ENCODE measurements at regions not wholly inside any gene's neighbourhood (a gene's known extent, or its start where the extent isn't known, plus 50 kb on each side); places are given as distances from the start of the nearest gene placed in this dataset.

DNA sequence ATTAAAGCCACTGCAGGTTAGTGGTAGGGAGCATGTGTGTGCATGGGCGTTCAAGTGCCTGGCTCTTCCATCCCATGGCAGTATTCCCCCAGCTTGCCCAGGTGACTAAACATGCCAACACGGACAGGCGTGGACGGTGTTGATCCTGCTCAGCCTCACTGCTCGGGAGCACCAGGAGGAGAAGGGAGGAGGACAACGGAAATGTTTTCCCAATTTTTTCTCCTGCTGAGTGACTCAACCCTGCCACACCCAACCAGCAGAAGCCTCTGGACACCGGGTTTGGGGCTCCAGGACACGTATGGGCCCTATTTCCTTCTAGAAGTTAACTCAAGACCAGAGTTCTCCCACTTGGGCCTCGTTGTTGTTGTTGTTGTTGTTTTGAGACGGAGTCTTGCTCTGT is 139.1 kb downstream of the CYP26B1 start:
- Histone ChIP-seq H3K36me3 (ENCODE audit: insufficient read depth in 1 of 2, low read depth in 1 of 2) (no peaks in the 10 kb centered on the region), H3K27me3 (ENCODE audit: insufficient read depth in 3 of 3, low read length in 2 of 3) (no peaks in the 10 kb centered on the region), H3K4me3 (no peak overlapping the region), H3K27ac (no peak overlapping the region), H3K4me1 (no peaks in the 10 kb centered on the region), H3K9me3 (no peaks in the 10 kb centered on the region)
- ATAC-seq = no peak
- no peak for DNase-seq
- TF ChIP-seq, protein P1, sequence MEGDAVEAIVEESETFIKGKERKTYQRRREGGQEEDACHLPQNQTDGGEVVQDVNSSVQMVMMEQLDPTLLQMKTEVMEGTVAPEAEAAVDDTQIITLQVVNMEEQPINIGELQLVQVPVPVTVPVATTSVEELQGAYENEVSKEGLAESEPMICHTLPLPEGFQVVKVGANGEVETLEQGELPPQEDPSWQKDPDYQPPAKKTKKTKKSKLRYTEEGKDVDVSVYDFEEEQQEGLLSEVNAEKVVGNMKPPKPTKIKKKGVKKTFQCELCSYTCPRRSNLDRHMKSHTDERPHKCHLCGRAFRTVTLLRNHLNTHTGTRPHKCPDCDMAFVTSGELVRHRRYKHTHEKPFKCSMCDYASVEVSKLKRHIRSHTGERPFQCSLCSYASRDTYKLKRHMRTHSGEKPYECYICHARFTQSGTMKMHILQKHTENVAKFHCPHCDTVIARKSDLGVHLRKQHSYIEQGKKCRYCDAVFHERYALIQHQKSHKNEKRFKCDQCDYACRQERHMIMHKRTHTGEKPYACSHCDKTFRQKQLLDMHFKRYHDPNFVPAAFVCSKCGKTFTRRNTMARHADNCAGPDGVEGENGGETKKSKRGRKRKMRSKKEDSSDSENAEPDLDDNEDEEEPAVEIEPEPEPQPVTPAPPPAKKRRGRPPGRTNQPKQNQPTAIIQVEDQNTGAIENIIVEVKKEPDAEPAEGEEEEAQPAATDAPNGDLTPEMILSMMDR (IDR thresholded peaks at IDR 0.05) = no peak
- WGBS, 3 donors = 91% methylated on average over 9 to 10 of the region's 10 CpGs
- intact Hi-C loops (cut with DNase I) = no loop called here

DNA sequence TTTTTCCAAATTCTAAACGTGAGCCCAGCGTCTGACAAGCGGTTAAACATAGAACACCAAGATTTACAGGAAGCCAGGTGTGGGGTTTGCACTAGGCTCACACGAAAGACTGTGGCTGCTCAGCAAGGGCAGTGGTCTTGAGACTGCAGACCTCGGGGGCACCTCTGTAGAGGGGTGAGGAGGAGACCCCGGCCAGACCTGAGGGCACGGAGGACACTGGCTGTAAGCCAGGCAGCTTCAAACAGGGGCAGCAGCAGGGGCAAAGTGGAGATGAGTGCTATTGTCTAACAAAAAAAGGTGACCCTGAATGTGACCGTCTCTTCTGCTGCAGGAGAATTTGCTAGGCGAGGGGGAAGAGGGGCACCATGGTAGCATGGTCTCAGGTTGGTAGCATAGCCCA is 140.3 kb downstream of the CYP26B1 start:
- ATAC-seq (no peak), DNase-seq (no peak)
- H3K36me3 ChIP-seq (ENCODE audit: insufficient read depth in 1 of 2, low read depth in 1 of 2) = no peaks in the 10 kb centered on the region
- H3K4me3 ChIP-seq = no peak overlapping the region
- 64 to 70% (median 68%) methylated on average over 9 of the region's 9 CpGs for WGBS, 3 donors
- TF ChIP-seq, protein P1 (IDR thresholded peaks at IDR 0.05) = no peak
- H3K4me1 ChIP-seq = no peaks in the 10 kb centered on the region
- intact Hi-C loops (cut with DNase I) = no loop called here
- H3K27me3 ChIP-seq (ENCODE audit: insufficient read depth in 3 of 3, low read length in 2 of 3) = no peaks in the 10 kb centered on the region
- H3K9me3 ChIP-seq = no peaks in the 10 kb centered on the region
- H3K27ac ChIP-seq = no peak overlapping the region

DNA sequence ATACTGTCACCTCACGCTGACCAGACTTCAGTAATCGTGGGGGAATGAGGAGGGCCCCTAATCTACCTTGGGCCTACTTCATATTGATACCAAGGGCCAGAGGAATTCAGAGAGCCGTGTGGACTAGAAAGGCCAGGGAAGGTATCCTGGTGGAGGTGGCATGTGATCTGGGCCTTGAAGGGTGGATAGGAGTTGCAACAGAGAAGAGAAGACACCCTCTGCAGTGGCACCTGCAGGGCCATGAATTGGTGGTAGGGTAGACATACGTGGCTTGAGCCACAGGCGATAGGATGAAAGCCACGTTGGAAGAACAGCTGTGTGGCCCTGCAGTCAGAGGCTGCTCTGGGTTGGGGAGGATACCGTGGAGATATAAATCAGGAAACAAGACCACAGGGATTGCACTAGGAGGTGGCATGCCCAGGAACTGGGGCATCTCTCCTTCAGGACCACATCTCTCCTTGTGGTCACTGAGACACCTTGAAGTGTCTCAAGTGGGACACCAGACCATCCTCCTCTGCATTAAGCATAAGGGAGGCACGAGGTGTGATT is 141.4 kb downstream of the CYP26B1 start:
- no peaks in the 10 kb centered on the region for H3K9me3 ChIP-seq
- ATAC-seq (no peak), DNase-seq (no peak)
- no peak overlapping the region for H3K4me3 ChIP-seq
- no peaks in the 10 kb centered on the region for H3K27me3 ChIP-seq (ENCODE audit: insufficient read depth in 3 of 3, low read length in 2 of 3)
- no peak overlapping the region for H3K27ac ChIP-seq
- TF ChIP-seq, protein P1 (IDR thresholded peaks at IDR 0.05) = no peak
- intact Hi-C loops (cut with DNase I) = no loop called here
- WGBS, 3 donors = 85 to 92% (median 87%) methylated on average over 8 of the region's 8 CpGs
- no peaks in the 10 kb centered on the region for H3K36me3 ChIP-seq (ENCODE audit: insufficient read depth in 1 of 2, low read depth in 1 of 2)
- no peaks in the 10 kb centered on the region for H3K4me1 ChIP-seq

DNA sequence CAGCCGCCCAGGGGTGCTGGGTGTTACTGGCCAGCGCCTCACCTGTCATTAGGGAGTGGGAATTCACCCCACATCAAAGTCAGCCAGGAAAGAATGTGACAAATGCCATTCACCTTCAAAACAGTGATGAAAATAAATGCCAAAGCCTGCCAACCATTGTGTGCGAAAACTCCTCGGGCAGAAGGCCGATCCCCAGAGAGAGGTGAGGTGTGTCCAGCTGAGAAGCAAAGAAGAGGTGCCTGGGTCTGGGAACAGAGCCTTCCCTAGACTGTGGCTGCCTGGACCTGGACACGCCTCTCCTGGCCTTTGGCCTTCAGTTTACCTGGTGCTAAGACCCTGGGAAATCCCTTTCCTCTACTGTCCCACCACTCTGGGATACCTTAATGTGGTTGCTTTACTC is 142.7 kb downstream of the CYP26B1 start:
- TF ChIP-seq, protein P1 (IDR thresholded peaks at IDR 0.05) = no peak
- no peaks in the 10 kb centered on the region for H3K27me3 ChIP-seq (ENCODE audit: insufficient read depth in 3 of 3, low read length in 2 of 3)
- H3K27ac ChIP-seq = no peak overlapping the region
- no peaks in the 10 kb centered on the region for H3K4me1 ChIP-seq
- no peak overlapping the region for H3K4me3 ChIP-seq
- H3K9me3 ChIP-seq = no peaks in the 10 kb centered on the region
- no peaks in the 10 kb centered on the region for H3K36me3 ChIP-seq (ENCODE audit: insufficient read depth in 1 of 2, low read depth in 1 of 2)
- DNase-seq = no peak
- WGBS, 3 donors = 90 to 96% (median 92%) methylated on average over 6 of the region's 6 CpGs
- intact Hi-C loops (cut with DNase I) = no loop called here
- no peak for ATAC-seq

DNA sequence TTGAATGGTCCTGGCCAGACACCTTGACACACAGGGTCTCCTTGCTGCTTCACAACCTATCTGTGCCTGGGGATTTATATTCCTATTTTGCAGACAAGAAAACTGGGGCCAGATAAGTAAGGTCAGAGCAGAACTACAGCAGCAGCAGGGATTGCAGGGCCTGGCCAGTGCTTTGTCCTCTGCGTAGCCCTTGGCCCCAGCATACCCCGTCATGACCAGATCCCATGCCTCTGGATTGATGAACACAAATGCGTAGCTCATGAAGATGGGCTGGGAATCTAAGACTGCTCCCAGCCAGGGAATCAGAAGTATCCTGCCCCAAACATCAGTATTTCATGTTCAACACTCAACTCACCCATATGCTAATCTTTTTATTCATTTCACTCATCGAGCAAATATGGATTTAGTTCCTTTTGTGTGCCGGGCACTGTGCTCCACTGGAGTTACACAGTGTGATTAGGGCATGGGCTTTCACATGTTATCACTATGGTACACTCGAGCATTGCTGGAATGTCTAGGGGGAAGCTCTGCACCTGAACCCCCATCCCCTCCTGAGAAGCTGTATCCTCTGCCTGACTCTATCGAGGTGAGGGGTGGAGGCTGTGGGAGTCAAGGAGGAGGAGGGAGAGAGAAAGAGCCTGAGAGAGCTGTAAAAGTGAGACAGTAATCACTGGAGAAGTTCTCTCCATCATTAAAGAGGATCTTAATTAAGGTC is 143.3 kb downstream of the CYP26B1 start:
- WGBS, 3 donors = 90 to 93% (median 91%) methylated on average over 7 of the region's 7 CpGs
- Histone ChIP-seq H3K27ac (no peak overlapping the region), H3K4me1 (no peaks in the 10 kb centered on the region), H3K27me3 (ENCODE audit: insufficient read depth in 3 of 3, low read length in 2 of 3) (no peaks in the 10 kb centered on the region), H3K36me3 (ENCODE audit: insufficient read depth in 1 of 2, low read depth in 1 of 2) (no peaks in the 10 kb centered on the region), H3K9me3 (no peaks in the 10 kb centered on the region), H3K4me3 (no peak overlapping the region)
- intact Hi-C loops (cut with DNase I) = no loop called here
- DNase-seq (no peak), ATAC-seq (no peak)
- TF ChIP-seq, protein P1 (IDR thresholded peaks at IDR 0.05) = no peak

All from psoas muscle (tissue), 7 donors.